Nephron progenitor cell (in vitro differentiated cells): ENCODE measurements at regions not wholly inside any gene's neighbourhood (a gene's known extent, or its start where the extent isn't known, plus 50 kb on each side); places are given as distances from the start of the nearest gene placed in this dataset.

Experiments
- DNase-seq: peaks from one replicate; pipeline ENCODE4 v3.0.0; 2021
- H3K27ac Mint-ChIP-seq: 2 replicates; pipeline ENCODE4 v1.8.0; 2021; ENCODE audit warnings: mild to moderate bottlenecking, moderate library complexity, mixed read lengths
- H3K27me3 Mint-ChIP-seq: 2 replicates; pipeline ENCODE4 v1.8.0; 2021; ENCODE audit warnings: mild to moderate bottlenecking, low read depth, mixed read lengths; ENCODE audit not compliant: poor library complexity
- H3K36me3 Mint-ChIP-seq: 2 replicates; pipeline ENCODE4 v1.8.0; 2021; ENCODE audit warnings: low read depth, mixed read lengths
- H3K4me1 Mint-ChIP-seq: 2 replicates; pipeline ENCODE4 v1.8.0; 2021; ENCODE audit warnings: mixed read lengths
- H3K4me3 Mint-ChIP-seq: 2 replicates; pipeline ENCODE4 v1.8.0; 2021; ENCODE audit warnings: mild to moderate bottlenecking, moderate library complexity, mixed read lengths
- H3K9me3 Mint-ChIP-seq: 2 replicates; pipeline ENCODE4 v1.8.0; 2021; ENCODE audit warnings: mild to moderate bottlenecking, moderate library complexity, mixed read lengths
- TF ChIP-seq, protein P1 (sequence below): fragments of 200-600 bp; sonication (generic); IDR thresholded peaks from 2 replicates; pipeline ENCODE4 v1.5.0; 2021; ENCODE audit warnings: antibody characterized with exemption

DNA sequence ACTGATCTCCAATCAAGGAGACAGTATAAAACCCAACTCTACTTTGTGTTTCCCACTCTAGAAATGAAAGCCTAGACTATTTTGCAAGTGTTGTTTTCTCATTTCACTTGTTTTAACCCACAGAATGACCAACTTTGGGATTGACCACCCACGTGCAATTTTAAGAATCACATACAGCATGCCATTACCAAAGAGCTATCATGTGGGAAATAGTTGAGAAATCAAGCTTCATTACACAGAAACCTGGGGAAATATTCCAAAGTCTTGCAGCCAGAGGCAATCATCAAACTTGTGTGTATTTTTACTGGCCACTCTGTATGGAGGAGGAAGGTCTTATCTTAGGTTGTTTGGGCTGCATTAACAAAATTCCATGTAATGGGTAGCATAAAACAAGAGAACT, 451.4 kb upstream of the DAB2 start:
- Mint-ChIP-seq H3K4me3 (no peak overlapping the region), H3K36me3 (no peaks in the 10 kb centered on the region), H3K27me3 (no peaks in the 10 kb centered on the region), H3K9me3 (peaks cover 1% of the 10 kb centered on the region), H3K27ac (no peak overlapping the region), H3K4me1 (no peaks in the 10 kb centered on the region)
- TF ChIP-seq, protein P1, sequence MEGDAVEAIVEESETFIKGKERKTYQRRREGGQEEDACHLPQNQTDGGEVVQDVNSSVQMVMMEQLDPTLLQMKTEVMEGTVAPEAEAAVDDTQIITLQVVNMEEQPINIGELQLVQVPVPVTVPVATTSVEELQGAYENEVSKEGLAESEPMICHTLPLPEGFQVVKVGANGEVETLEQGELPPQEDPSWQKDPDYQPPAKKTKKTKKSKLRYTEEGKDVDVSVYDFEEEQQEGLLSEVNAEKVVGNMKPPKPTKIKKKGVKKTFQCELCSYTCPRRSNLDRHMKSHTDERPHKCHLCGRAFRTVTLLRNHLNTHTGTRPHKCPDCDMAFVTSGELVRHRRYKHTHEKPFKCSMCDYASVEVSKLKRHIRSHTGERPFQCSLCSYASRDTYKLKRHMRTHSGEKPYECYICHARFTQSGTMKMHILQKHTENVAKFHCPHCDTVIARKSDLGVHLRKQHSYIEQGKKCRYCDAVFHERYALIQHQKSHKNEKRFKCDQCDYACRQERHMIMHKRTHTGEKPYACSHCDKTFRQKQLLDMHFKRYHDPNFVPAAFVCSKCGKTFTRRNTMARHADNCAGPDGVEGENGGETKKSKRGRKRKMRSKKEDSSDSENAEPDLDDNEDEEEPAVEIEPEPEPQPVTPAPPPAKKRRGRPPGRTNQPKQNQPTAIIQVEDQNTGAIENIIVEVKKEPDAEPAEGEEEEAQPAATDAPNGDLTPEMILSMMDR = no peak
- DNase-seq = no peak

- Mint-ChIP-seq H3K36me3 (no peaks in the 10 kb centered on the region), H3K27me3 (no peaks in the 10 kb centered on the region), H3K9me3 (peaks cover 21% of the 10 kb centered on the region), H3K4me3 (no peak overlapping the region), H3K27ac (no peak overlapping the region), H3K4me1 (no peaks in the 10 kb centered on the region)
- TF ChIP-seq, protein P1 = no peak
- no peak for DNase-seq
Measured at GRCh38 chr5:39870137-39870536, 445.4 kb upstream of the DAB2 start.

DNA sequence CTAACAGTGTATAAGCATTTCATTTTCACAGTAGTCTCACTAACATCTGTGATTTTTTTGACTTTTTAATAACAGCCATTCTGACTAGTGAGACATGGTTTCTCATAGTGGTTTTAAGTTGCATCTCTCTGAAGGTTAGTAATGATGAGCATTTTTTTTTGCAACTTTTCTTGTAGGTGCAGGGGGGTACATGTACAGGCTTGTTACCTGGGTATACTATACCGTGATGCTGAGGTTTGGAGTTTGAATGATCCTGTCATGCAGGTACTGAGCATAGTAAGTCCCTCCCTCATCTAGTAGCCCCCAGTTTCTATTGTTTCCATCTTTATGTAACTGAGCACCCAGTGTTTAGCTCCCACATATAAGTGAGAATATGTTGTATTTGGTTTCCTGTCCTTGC, 444.6 kb upstream of the DAB2 start:
- Mint-ChIP-seq H3K9me3 (peaks cover 21% of the 10 kb centered on the region), H3K36me3 (no peaks in the 10 kb centered on the region), H3K4me3 (no peak overlapping the region), H3K27me3 (no peaks in the 10 kb centered on the region), H3K27ac (no peak overlapping the region), H3K4me1 (no peaks in the 10 kb centered on the region)
- TF ChIP-seq, protein P1 = no peak
- DNase-seq = no peak

DNA sequence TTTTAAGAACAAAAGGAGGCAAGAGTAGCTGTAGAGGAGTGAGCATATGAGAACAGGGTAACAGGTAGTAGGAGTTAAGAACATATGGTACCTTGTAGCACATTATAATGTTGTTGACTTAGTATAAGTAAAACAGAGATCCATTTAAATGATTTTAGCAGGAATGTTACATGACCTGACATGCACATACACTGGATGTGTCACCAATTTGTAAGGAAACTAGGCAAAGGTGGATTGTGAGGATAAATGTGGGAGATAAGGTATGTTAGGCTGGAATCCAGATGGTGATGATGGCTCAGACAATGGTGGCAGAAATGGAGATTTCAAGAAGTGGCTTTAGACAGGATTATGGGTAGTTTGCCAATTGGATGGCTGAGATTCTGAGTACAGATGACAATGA, 443.1 kb upstream of the DAB2 start:
- H3K27me3 Mint-ChIP-seq = no peaks in the 10 kb centered on the region
- no peak for DNase-seq
- TF ChIP-seq, protein P1 = no peak
- no peaks in the 10 kb centered on the region for H3K36me3 Mint-ChIP-seq
- no peaks in the 10 kb centered on the region for H3K4me1 Mint-ChIP-seq
- peaks cover 21% of the 10 kb centered on the region for H3K9me3 Mint-ChIP-seq
- H3K27ac Mint-ChIP-seq = no peak overlapping the region
- H3K4me3 Mint-ChIP-seq = no peak overlapping the region

DNA sequence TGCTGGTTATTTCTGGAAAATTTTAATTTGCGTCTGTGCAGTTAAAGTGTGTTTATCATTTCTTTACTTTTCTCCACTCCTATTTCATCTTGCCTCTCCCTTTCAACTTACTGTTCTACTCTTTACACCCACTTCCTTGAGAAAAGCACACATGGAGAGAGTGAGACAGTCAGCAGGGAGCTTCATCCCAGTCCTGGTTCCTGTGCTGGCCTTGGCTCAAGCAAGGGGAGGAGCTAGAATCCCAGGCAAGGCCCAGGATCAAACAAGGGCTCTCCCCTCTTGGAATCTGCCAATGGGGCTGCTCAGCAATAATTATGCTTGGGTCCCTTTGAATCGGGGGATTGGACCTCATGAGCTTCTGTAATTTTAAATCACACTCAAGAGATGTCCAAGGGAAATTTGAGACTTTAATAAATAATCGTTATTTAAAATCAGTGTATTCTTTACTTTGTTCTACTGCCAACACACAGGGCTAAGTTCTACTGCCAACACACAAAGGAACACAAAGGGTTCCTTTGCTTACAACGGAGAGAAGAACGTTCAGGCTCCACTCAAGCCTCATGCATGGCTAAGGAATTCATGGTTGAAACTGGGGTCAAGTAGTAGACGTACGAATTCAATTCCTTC, 439.3 kb upstream of the DAB2 start:
- no peak overlapping the region for H3K27ac Mint-ChIP-seq
- H3K9me3 Mint-ChIP-seq = peaks cover 4% of the 10 kb centered on the region
- TF ChIP-seq, protein P1 = no peak
- H3K27me3 Mint-ChIP-seq = no peaks in the 10 kb centered on the region
- no peak overlapping the region for H3K4me3 Mint-ChIP-seq
- no peaks in the 10 kb centered on the region for H3K36me3 Mint-ChIP-seq
- H3K4me1 Mint-ChIP-seq = no peaks in the 10 kb centered on the region
- DNase-seq = no peak

- TF ChIP-seq, protein P1 = no peak
- Mint-ChIP-seq H3K27me3 (peaks cover 5% of the 10 kb centered on the region), H3K9me3 (no peaks in the 10 kb centered on the region), H3K27ac (no peak overlapping the region), H3K4me1 (no peaks in the 10 kb centered on the region), H3K36me3 (no peaks in the 10 kb centered on the region), H3K4me3 (no peak overlapping the region)
- DNase-seq = no peak
Measured at GRCh38 chr5:39857041-39857440, 432.3 kb upstream of the DAB2 start.
